Natural killer cell treated with Interleukin-12 subunit alpha and Interleukin-12 subunit beta and Interleukin-15 and Interleukin-18, amount 100 ng/mL, for 72 hours (primary cell): ENCODE measurements at regions not wholly inside any gene's neighbourhood (a gene's known extent, or its start where the extent isn't known, plus 50 kb on each side); places are given as distances from the start of the nearest gene placed in this dataset.

Experiments
- ATAC-seq, 2 donors: fragments of 150-1000 bp; cut with Tn5 transposase in 1 of 2; sonication (Bioruptor Pico), chemical (Tn5 transposase) in 1 of 2; 2 replicates each; pipeline ENCODE4 v1.10.0; 2021
- DNase-seq: peaks from one replicate; pipeline ENCODE4 v3.0.0; 2022; ENCODE audit warnings: low spot score
- H3K27ac Mint-ChIP-seq, 2 donors: 1 replicate in 1 of 2; 2 replicates in 1 of 2; pipeline ENCODE4 v1.8.0; 2022; ENCODE audit warnings: mixed read lengths in 2 of 2, mild to moderate bottlenecking in 1 of 2, moderate library complexity in 1 of 2
- H3K27me3 Mint-ChIP-seq, 2 donors: 1 replicate in 1 of 2; 2 replicates in 1 of 2; pipeline ENCODE4 v1.8.0; 2022; ENCODE audit warnings: mixed read lengths in 2 of 2
- H3K36me3 Mint-ChIP-seq: one replicate; pipeline ENCODE4 v1.8.0; 2022; ENCODE audit warnings: mixed read lengths
- H3K4me1 Mint-ChIP-seq, 2 donors: 1 replicate in 1 of 2; 2 replicates in 1 of 2; pipeline ENCODE4 v1.8.0; 2022; ENCODE audit warnings: low read depth in 2 of 2, mixed read lengths in 2 of 2, mild to moderate bottlenecking in 1 of 2
- H3K4me3 Mint-ChIP-seq: one replicate; pipeline ENCODE4 v1.8.0; 2022; ENCODE audit warnings: mixed read lengths
- H3K9me3 Mint-ChIP-seq: 2 replicates; pipeline ENCODE4 v1.8.0; 2022; ENCODE audit warnings: mixed read lengths

GRCh38 chr13:53131361-53131760 lies 102.7 kb downstream of the OLFM4 start:
- Mint-ChIP-seq H3K9me3 (no peaks in the 10 kb centered on the region), H3K27me3 (peaks cover 8 to 22% of the 10 kb centered on the region in 2 donors), H3K4me3 (no peak overlapping the region), H3K27ac (no peak overlapping the region), H3K4me1 (no peaks in the 10 kb centered on the region), H3K36me3 (no peaks in the 10 kb centered on the region)
- ATAC-seq (no peak), DNase-seq (no peak)

DNA sequence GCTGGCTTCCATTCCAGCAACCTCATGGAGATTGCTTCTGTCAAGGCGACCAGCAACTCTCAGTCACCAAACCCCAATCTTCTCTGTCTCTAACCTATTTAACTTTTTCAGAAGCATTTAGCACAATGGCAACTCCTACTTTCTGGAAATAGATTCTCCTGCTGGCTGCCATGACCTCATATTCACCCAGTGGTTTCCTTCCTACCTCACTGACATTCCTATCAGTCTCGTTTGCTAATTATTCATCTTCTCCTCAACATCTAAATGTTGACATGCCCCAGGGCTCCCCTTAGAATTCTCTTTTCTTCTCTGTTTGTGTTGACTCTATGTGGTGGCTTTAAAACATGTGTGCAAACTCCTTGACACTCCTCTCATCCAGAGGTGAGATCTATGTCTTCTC lies 106.7 kb downstream of the OLFM4 start:
- Mint-ChIP-seq H3K36me3 (no peaks in the 10 kb centered on the region), H3K27ac (no peak overlapping the region), H3K9me3 (no peaks in the 10 kb centered on the region), H3K4me1 (no peaks in the 10 kb centered on the region), H3K4me3 (no peak overlapping the region), H3K27me3 (peaks cover 10 to 13% of the 10 kb centered on the region in 2 donors)
- ATAC-seq (no peak), DNase-seq (no peak)

- DNase-seq, result no peak
- no peak for ATAC-seq
- no peaks in the 10 kb centered on the region for H3K4me1 Mint-ChIP-seq
- H3K4me3 Mint-ChIP-seq, result no peak overlapping the region
- peaks cover 8 to 11% of the 10 kb centered on the region in 2 donors for H3K27me3 Mint-ChIP-seq
- no peaks in the 10 kb centered on the region for H3K9me3 Mint-ChIP-seq
- H3K36me3 Mint-ChIP-seq, result no peaks in the 10 kb centered on the region
- H3K27ac Mint-ChIP-seq, result no peak overlapping the region
These were observed 108.1 kb downstream of the OLFM4 start for GRCh38 chr13:53136554-53137215.

DNA sequence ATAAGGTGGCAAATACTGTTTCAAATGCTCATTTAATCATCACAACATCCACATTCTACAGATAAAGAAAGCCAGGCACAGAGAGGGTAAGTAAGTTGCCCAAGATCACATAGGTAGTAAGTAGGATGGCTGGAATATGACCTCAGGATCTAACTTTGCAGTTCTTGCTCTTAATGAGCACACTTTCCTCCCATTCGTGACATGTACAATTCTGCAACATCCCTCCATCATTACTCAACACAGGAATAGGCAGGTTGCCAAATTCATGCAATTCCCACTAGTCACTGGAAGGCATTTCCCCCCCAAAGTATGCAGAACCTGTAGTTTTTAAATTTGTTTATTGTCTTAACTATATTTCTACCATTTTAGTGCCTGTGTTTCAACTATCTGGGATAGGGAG lies 109.2 kb downstream of the OLFM4 start:
- Mint-ChIP-seq H3K4me1 (no peaks in the 10 kb centered on the region), H3K27ac (no peak overlapping the region), H3K9me3 (no peaks in the 10 kb centered on the region), H3K36me3 (no peaks in the 10 kb centered on the region), H3K27me3 (peaks cover 0 to 2% of the 10 kb centered on the region in 2 donors), H3K4me3 (no peak overlapping the region)
- DNase-seq, result no peak
- ATAC-seq, result no peak

DNA sequence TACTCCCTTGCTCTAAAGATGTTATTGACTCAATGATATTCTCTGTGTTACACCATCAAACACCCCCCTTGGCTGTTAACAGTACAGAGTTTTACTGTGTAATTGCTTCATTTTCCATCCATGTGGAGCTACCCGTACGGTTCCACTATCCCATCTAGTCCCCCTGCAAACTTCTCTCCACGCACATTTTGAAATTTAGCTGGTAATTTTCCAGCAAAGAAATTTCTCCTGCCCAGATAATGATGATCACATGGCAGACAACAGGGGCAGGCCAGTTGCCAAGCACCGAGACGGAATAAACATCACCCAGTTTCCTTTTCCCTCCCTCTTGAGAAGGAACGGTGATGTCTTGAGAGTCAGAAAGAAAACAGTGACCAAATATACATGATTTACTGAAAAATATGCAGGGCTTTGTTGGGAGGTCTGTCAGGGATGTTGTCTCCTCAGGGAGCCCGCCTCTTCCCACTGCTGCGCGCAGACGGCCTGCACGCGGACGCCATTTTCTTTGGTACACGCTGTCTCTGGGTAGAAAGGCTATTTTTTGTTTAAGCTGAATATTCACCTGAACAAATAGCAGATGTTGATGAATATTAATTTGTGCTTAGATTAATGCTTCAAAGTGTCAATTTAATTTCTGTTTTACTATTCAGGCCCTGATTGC lies 109.9 kb downstream of the OLFM4 start:
- Mint-ChIP-seq H3K9me3 (no peaks in the 10 kb centered on the region), H3K27me3 (peaks cover 0 to 2% of the 10 kb centered on the region in 2 donors), H3K4me3 (no peak overlapping the region), H3K27ac (no peak overlapping the region), H3K36me3 (no peaks in the 10 kb centered on the region), H3K4me1 (no peaks in the 10 kb centered on the region)
- ATAC-seq (no peak), DNase-seq (no peak)

GRCh38 chr13:53141336-53141735 lies 112.7 kb downstream of the OLFM4 start:
- H3K36me3 Mint-ChIP-seq, result no peaks in the 10 kb centered on the region
- H3K4me1 Mint-ChIP-seq, result no peaks in the 10 kb centered on the region
- no peak overlapping the region for H3K27ac Mint-ChIP-seq
- H3K4me3 Mint-ChIP-seq, result no peak overlapping the region
- H3K9me3 Mint-ChIP-seq, result no peaks in the 10 kb centered on the region
- H3K27me3 Mint-ChIP-seq, result peaks cover 4 to 8% of the 10 kb centered on the region in 2 donors
- ATAC-seq (no peak), DNase-seq (no peak)

GRCh38 chr13:53142306-53142705 lies 113.7 kb downstream of the OLFM4 start:
- no peaks in the 10 kb centered on the region for H3K36me3 Mint-ChIP-seq
- peaks cover 4 to 8% of the 10 kb centered on the region in 2 donors for H3K27me3 Mint-ChIP-seq
- no peak overlapping the region for H3K27ac Mint-ChIP-seq
- no peak overlapping the region for H3K4me3 Mint-ChIP-seq
- H3K4me1 Mint-ChIP-seq, result no peaks in the 10 kb centered on the region
- H3K9me3 Mint-ChIP-seq, result no peaks in the 10 kb centered on the region
- DNase-seq (no peak), ATAC-seq (no peak)

- Mint-ChIP-seq H3K9me3 (no peaks in the 10 kb centered on the region), H3K4me1 (no peaks in the 10 kb centered on the region), H3K4me3 (no peak overlapping the region), H3K27me3 (peaks cover 2 to 8% of the 10 kb centered on the region in 2 donors), H3K27ac (no peak overlapping the region), H3K36me3 (no peaks in the 10 kb centered on the region)
- no peak for ATAC-seq
- no peak for DNase-seq
These were observed 115.2 kb downstream of the OLFM4 start for GRCh38 chr13:53143757-53144339.

DNA sequence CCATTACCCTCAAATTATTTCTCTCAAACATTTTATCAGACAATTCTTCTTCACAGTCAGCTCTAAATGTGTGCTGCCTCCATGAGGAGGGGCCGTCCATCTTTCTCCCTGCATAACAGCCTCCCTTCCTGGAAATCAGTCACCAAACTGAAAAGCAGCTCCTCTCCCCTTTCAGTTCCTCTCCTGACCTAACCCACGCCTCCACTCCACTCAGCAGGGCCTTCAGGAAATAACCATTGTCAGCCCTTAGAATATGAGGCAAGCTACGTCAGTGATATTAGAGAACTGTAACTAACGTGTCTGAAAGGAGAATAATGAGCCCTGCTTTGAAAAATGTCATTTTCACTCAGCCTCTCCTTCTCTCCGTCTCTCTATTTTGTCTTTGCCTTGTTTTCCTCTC lies 116.2 kb downstream of the OLFM4 start:
- Mint-ChIP-seq H3K27ac (no peak overlapping the region), H3K9me3 (no peaks in the 10 kb centered on the region), H3K4me1 (no peaks in the 10 kb centered on the region), H3K27me3 (peaks cover 2 to 8% of the 10 kb centered on the region in 2 donors), H3K4me3 (no peak overlapping the region), H3K36me3 (no peaks in the 10 kb centered on the region)
- DNase-seq, result no peak
- ATAC-seq, result no peak

- H3K4me3 Mint-ChIP-seq, result no peak overlapping the region
- no peak for ATAC-seq
These were observed 122.0 kb downstream of the OLFM4 start for GRCh38 chr13:53150568-53150967.

GRCh38 chr13:53151336-53152056 lies 122.9 kb downstream of the OLFM4 start:
- DNase-seq (no peak), ATAC-seq (peak; percentile 57 to 66)
- H3K9me3 Mint-ChIP-seq, result no peaks in the 10 kb centered on the region
- H3K27me3 Mint-ChIP-seq, result peaks cover 6 to 18% of the 10 kb centered on the region in 2 donors
- H3K4me1 Mint-ChIP-seq, result peaks cover 6 to 10% of the 10 kb centered on the region in 2 donors
- H3K36me3 Mint-ChIP-seq, result no peaks in the 10 kb centered on the region
- no peak overlapping the region for H3K27ac Mint-ChIP-seq
- H3K4me3 Mint-ChIP-seq, result no peak overlapping the region

More at GRCh38 chr13:53150568-53150967, 122.0 kb downstream of the OLFM4 start:
- H3K36me3 Mint-ChIP-seq, result no peaks in the 10 kb centered on the region
- peaks cover 6 to 10% of the 10 kb centered on the region in 2 donors for H3K4me1 Mint-ChIP-seq
- peaks cover 6 to 18% of the 10 kb centered on the region in 2 donors for H3K27me3 Mint-ChIP-seq
- H3K9me3 Mint-ChIP-seq, result no peaks in the 10 kb centered on the region
- DNase-seq, result no peak
- no peak overlapping the region for H3K27ac Mint-ChIP-seq

- H3K27me3 Mint-ChIP-seq, result peaks cover 6 to 18% of the 10 kb centered on the region in 2 donors
- no peak overlapping the region for H3K4me3 Mint-ChIP-seq
- DNase-seq (no peak), ATAC-seq (no peak)
- no peaks in the 10 kb centered on the region for H3K36me3 Mint-ChIP-seq
- no peaks in the 10 kb centered on the region for H3K9me3 Mint-ChIP-seq
- H3K27ac Mint-ChIP-seq, result no peak overlapping the region
- peaks cover 6 to 10% of the 10 kb centered on the region in 2 donors for H3K4me1 Mint-ChIP-seq
These were observed 123.4 kb downstream of the OLFM4 start for GRCh38 chr13:53152057-53152421.

DNA sequence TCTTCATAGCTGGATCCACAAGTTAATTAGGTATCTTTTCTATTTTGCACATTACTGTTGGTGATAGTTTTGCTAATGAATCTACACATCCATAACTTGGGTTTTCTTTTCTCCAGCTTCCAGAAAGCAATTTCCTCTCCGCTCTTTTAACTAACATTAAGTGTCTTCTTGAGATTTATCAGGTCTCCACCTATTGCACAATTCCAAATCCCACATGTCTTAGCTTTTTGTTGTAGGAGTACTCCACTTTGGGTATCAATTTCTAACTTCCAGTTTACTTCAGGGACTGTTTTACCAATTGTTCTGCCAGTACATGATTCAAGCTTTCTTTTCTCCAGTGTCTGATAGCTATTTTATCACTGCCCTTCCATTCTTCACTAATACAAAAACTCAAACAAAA lies 129.6 kb downstream of the OLFM4 start:
- ATAC-seq (no peak), DNase-seq (no peak)
- H3K4me1 Mint-ChIP-seq, result no peaks in the 10 kb centered on the region
- H3K9me3 Mint-ChIP-seq, result no peaks in the 10 kb centered on the region
- no peak overlapping the region for H3K4me3 Mint-ChIP-seq
- no peaks in the 10 kb centered on the region for H3K36me3 Mint-ChIP-seq
- no peak overlapping the region for H3K27ac Mint-ChIP-seq
- H3K27me3 Mint-ChIP-seq, result peaks cover 4 to 23% of the 10 kb centered on the region in 2 donors

DNA sequence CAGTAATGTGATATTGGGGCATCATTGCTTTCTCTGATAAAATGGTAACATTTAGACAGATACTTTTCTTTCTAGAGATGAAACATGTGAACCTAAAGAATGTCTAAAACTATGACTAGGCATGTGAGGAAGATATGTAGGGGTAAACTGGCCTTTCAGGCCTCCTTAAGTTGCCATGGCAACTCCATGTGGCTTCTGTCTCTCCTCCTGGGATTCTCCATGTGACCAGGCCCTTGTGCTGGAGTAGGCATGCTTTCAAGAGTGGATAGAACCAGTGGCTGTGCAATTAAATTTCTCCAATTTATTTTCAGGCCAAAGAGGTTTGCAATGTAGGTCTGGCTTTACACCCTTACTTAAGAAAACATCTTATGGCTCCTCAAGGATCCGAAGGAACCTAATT lies 130.8 kb downstream of the OLFM4 start:
- Mint-ChIP-seq H3K27ac (no peak overlapping the region), H3K4me3 (no peak overlapping the region), H3K9me3 (no peaks in the 10 kb centered on the region), H3K27me3 (peaks cover 9 to 29% of the 10 kb centered on the region in 2 donors), H3K4me1 (no peaks in the 10 kb centered on the region), H3K36me3 (no peaks in the 10 kb centered on the region)
- no peak for DNase-seq
- no peak for ATAC-seq
